ENCODE measurements at regions not wholly inside any gene's neighbourhood (a gene's known extent, or its start where the extent isn't known, plus 50 kb on each side); places are given as distances from the start of the nearest gene placed in this dataset.
"Not testable (repeated sequence)": the region's sequence is repeated elsewhere in the genome, so short reads cannot be mapped to it uniquely, and the experiment has no call there.

- DNase-seq (ENCODE audit: low read depth) = no peak
These were observed 209.5 kb downstream of the SOX2 start for GRCh38 chr3:181921220-181921619.

GRCh38 chr3:181925841-181926240 is 214.1 kb downstream of the SOX2 start:
- DNase-seq (ENCODE audit: low read depth) = not testable (repeated sequence)

- no peak for DNase-seq (ENCODE audit: low read depth)
These were observed 217.8 kb downstream of the SOX2 start for GRCh38 chr3:181929501-181929900.

- DNase-seq (ENCODE audit: low read depth) = no peak
These were observed 218.4 kb downstream of the SOX2 start for GRCh38 chr3:181930105-181930504.

GRCh38 chr3:181932039-181932438 is 220.3 kb downstream of the SOX2 start:
- DNase-seq (ENCODE audit: low read depth) = no peak

- no peak for DNase-seq (ENCODE audit: low read depth)
These were observed 221.4 kb downstream of the SOX2 start for GRCh38 chr3:181933052-181933618.

GRCh38 chr3:181935915-181936314 is 224.2 kb downstream of the SOX2 start:
- no peak for DNase-seq (ENCODE audit: low read depth)

- no peak for DNase-seq (ENCODE audit: low read depth)
These were observed 225.0 kb downstream of the SOX2 start for GRCh38 chr3:181936774-181937173.

- not testable (repeated sequence) for DNase-seq (ENCODE audit: low read depth)
These were observed 226.9 kb downstream of the SOX2 start for GRCh38 chr3:181938580-181938979.

GRCh38 chr3:181940703-181941102 is 229.0 kb downstream of the SOX2 start:
- no peak for DNase-seq (ENCODE audit: low read depth)

GRCh38 chr3:181941250-181941649 is 229.5 kb downstream of the SOX2 start:
- no peak for DNase-seq (ENCODE audit: low read depth)

GRCh38 chr3:181943285-181943684 is 231.6 kb downstream of the SOX2 start:
- DNase-seq (ENCODE audit: low read depth) = no peak

- DNase-seq (ENCODE audit: low read depth) = no peak
These were observed 235.9 kb downstream of the SOX2 start for GRCh38 chr3:181947606-181948005.

- no peak for DNase-seq (ENCODE audit: low read depth)
These were observed 236.6 kb downstream of the SOX2 start for GRCh38 chr3:181948286-181948685.

- no peak for DNase-seq (ENCODE audit: low read depth)
These were observed 240.5 kb downstream of the SOX2 start for GRCh38 chr3:181952221-181952620.

GRCh38 chr3:181952929-181953328 is 241.2 kb downstream of the SOX2 start:
- DNase-seq (ENCODE audit: low read depth) = no peak

GRCh38 chr3:181955566-181955965 is 243.8 kb downstream of the SOX2 start:
- DNase-seq (ENCODE audit: low read depth) = no peak

GRCh38 chr3:181956122-181956521 is 244.4 kb downstream of the SOX2 start:
- DNase-seq (ENCODE audit: low read depth) = no peak

- DNase-seq (ENCODE audit: low read depth) = no peak
These were observed 254.7 kb downstream of the SOX2 start for GRCh38 chr3:181966393-181966792.

- no peak for DNase-seq (ENCODE audit: low read depth)
These were observed 258.2 kb downstream of the SOX2 start for GRCh38 chr3:181969925-181970324.

- no peak for DNase-seq (ENCODE audit: low read depth)
These were observed 259.7 kb downstream of the SOX2 start for GRCh38 chr3:181971424-181971823.

GRCh38 chr3:181974198-181974597 is 262.5 kb downstream of the SOX2 start:
- no peak for DNase-seq (ENCODE audit: low read depth)

GRCh38 chr3:181976526-181976925 is 264.8 kb downstream of the SOX2 start:
- no peak for DNase-seq (ENCODE audit: low read depth)

GRCh38 chr3:181985386-181985785 is 273.7 kb downstream of the SOX2 start:
- no peak for DNase-seq (ENCODE audit: low read depth)

- no peak for DNase-seq (ENCODE audit: low read depth)
These were observed 276.0 kb downstream of the SOX2 start for GRCh38 chr3:181987736-181988135.
